B cell (primary cell): ENCODE measurements at regions not wholly inside any gene's neighbourhood (a gene's known extent, or its start where the extent isn't known, plus 50 kb on each side); places are given as distances from the start of the nearest gene placed in this dataset.

Experiments used
- ATAC-seq: fragments of 200-7000 bp; cut with Tn5 transposase; one replicate; pipeline ENCODE4 v1.10.0; 2021; ENCODE audit warnings: low read depth, mild to moderate bottlenecking, moderate number of reproducible peaks, moderate library complexity
- CTCF ChIA-PET: fragments of 350-600 bp; sonication (Branson Sonifier 250); formaldehyde crosslinking; loops from one replicate; lab custom pipeline; 2021; ENCODE audit warnings: antibody characterized with exemption, inconsistent platforms; lab: Charles Lee
- POLR2A ChIA-PET: fragments of 350-600 bp; sonication (Branson Sonifier 250); formaldehyde crosslinking; loops from one replicate; lab custom pipeline; 2021; ENCODE audit warnings: antibody characterized with exemption; lab: Charles Lee
- DNase-seq: peaks from one replicate; pipeline ENCODE4 v3.0.0; 2013
- H2AFZ ChIP-seq: 2 replicates; pipeline ENCODE4 v1.6.1; 2012; ENCODE audit warnings: mild to moderate bottlenecking, low read depth, low read length; ENCODE audit not compliant: insufficient read depth, poor library complexity, severe bottlenecking
- H3K27ac ChIP-seq, 2 donors: 1 replicate in 1 of 2; 2 replicates in 1 of 2; pipeline ENCODE4 v1.5.1; 2012 to 2013; ENCODE audit warnings: low read length in 2 of 2, mild to moderate bottlenecking in 2 of 2, moderate library complexity in 1 of 2
- H3K27me3 ChIP-seq, 4 experiments: fragments of 200-600 bp in 1 of 4; sonication (generic) in 1 of 4; replicated peaks in 1 of 4; 1 replicate in 2 of 4; 2 replicates in 2 of 4; pipeline versions ENCODE4 v1.6.1 to v1.7.0; 2013 to 2016; ENCODE audit warnings: low read length in 3 of 4, mild to moderate bottlenecking in 2 of 4, mixed read lengths in 1 of 4, moderate library complexity in 1 of 4; ENCODE audit not compliant: insufficient read depth in 4 of 4, control insufficient read depth in 3 of 4; ENCODE audit errors: control extremely low read depth in 1 of 4
- H3K36me3 ChIP-seq, 2 experiments: replicated peaks in 1 of 2; 1 replicate in 1 of 2; 2 replicates in 1 of 2; pipeline versions ENCODE4 v1.6.1 to v1.7.1; 2013; ENCODE audit warnings: low read length in 1 of 2; ENCODE audit not compliant: insufficient read depth in 2 of 2, control insufficient read depth in 1 of 2; ENCODE audit errors: control extremely low read depth in 1 of 2, extremely low read depth in 1 of 2
- H3K4me1 ChIP-seq, 2 donors: fragments of 200-600 bp in 1 of 2; sonication (generic) in 1 of 2; 1 replicate in 1 of 2; 2 replicates in 1 of 2; pipeline versions ENCODE4 v1.5.1 to v1.6.1; 2013 to 2017; ENCODE audit warnings: low read length in 2 of 2; ENCODE audit not compliant: control insufficient read depth in 2 of 2, insufficient read depth in 2 of 2
- H3K4me2 ChIP-seq: replicated peaks from 2 replicates; pipeline ENCODE3; 2012; ENCODE audit warnings: mild to moderate bottlenecking, low read depth, low read length; ENCODE audit not compliant: poor library complexity, severe bottlenecking
- H3K4me3 ChIP-seq, 5 experiments: fragments of 200-600 bp in 1 of 5; sonication (generic) in 1 of 5; 1 replicate in 3 of 5; 2 replicates in 2 of 5; pipeline versions ENCODE4 v1.5.1 to v1.7.0; 2011 to 2016; ENCODE audit warnings: low read length in 4 of 5, mild to moderate bottlenecking in 4 of 5, low read depth in 2 of 5, control low read depth in 1 of 5, moderate library complexity in 1 of 5; ENCODE audit not compliant: insufficient read depth in 1 of 5; ENCODE audit errors: control extremely low read depth in 1 of 5, extremely low read depth in 1 of 5
- H3K79me2 ChIP-seq: fragments of 200-600 bp; sonication (generic); one replicate; pipeline ENCODE4 v1.6.0; 2016; ENCODE audit warnings: low read length; ENCODE audit not compliant: control insufficient read depth, insufficient read depth
- H3K9ac ChIP-seq: fragments of 200-600 bp; sonication (generic); 2 replicates; pipeline ENCODE4 v1.6.1; 2017; ENCODE audit warnings: mild to moderate bottlenecking, low read length, moderate library complexity
- H3K9me3 ChIP-seq, 3 donors: one replicate each; pipeline versions ENCODE4 v1.6.1 to v1.7.1; 2013; ENCODE audit warnings: low read length in 2 of 3; ENCODE audit not compliant: control insufficient read depth in 2 of 3, insufficient read depth in 1 of 3; ENCODE audit errors: control extremely low read depth in 1 of 3
- H4K20me1 ChIP-seq: 2 replicates; pipeline ENCODE4 v1.6.0; 2012; ENCODE audit warnings: mild to moderate bottlenecking, low read length; ENCODE audit not compliant: insufficient read depth, control insufficient read depth, poor library complexity, severe bottlenecking
- H3K27ac Mint-ChIP-seq: one replicate; pipeline ENCODE4 v1.8.0; 2021; ENCODE audit warnings: mixed read lengths
- H3K27me3 Mint-ChIP-seq: one replicate; pipeline ENCODE4 v1.8.0; 2021; ENCODE audit warnings: mixed read lengths
- H3K4me1 Mint-ChIP-seq: one replicate; pipeline ENCODE4 v1.8.0; 2021; ENCODE audit warnings: mixed read lengths
- H3K4me3 Mint-ChIP-seq: one replicate; pipeline ENCODE4 v1.8.0; 2021; ENCODE audit warnings: mixed read lengths
- H3K9me3 Mint-ChIP-seq: one replicate; pipeline ENCODE4 v1.8.0; 2022; ENCODE audit warnings: mixed read lengths; ENCODE audit not compliant: insufficient read depth
- CTCF ChIP-seq: fragments of 200-600 bp; IDR thresholded peaks from one replicate; pipeline ENCODE4 v1.8.0; 2022; ENCODE audit warnings: antibody characterized with exemption, mild to moderate bottlenecking
- EZH2 ChIP-seq: IDR thresholded peaks from 2 replicates; pipeline ENCODE4 v1.6.1; 2012; ENCODE audit warnings: borderline replicate concordance, low read depth, mild to moderate bottlenecking, moderate library complexity, low read length; ENCODE audit not compliant: insufficient read depth, poor library complexity, severe bottlenecking
- WGBS: methylation state at CpG from one replicate; pipeline ENCODE4 v1.1.5; 2013; ENCODE audit warnings: missing lambda C conversion rate; ENCODE audit not compliant: insufficient coverage; 5-methylcytosine and 5-hydroxymethylcytosine counted together
- intact Hi-C: fragments of 100-400 bp; cut with micrococcal nuclease; formaldehyde crosslinking; loops from one replicate; pipeline ENCODE4 v1.10.0; 2022

DNA sequence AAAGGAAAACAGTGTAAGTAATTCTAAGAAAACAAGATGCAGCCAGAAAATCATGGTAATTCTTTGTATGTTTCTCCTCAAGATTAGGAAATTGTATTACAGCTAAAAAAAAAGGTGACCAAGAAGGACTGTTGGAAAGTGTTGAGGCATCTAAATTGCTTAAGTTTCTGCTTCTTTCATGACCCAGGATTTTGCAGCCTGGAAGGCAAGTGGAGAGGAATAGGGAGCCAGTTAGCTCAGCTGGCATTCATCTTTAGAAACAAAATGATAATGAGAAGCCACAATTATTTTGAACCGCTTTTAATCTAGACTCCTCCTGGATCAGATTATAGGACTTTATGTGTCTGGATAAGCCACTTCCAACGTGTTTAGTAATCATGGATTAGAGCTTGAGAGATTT is 56.8 kb upstream of the TMEM229A start:
- Mint-ChIP-seq H3K27ac (no peak overlapping the region), H3K9me3 (no peaks in the 10 kb centered on the region), H3K4me1 (no peaks in the 10 kb centered on the region), H3K4me3 (no peak overlapping the region), H3K27me3 (no peaks in the 10 kb centered on the region)
- no peak overlapping the region for H2AFZ ChIP-seq
- intact Hi-C loops = no loop called here
- CTCF ChIA-PET = no interaction called here
- no peaks in the 10 kb centered on the region for H3K36me3 ChIP-seq
- WGBS = no CpG with 5 or more reads among the region's 2 CpGs
- no peaks in the 10 kb centered on the region for H4K20me1 ChIP-seq
- DNase-seq (no peak), ATAC-seq (no peak)
- no peaks in the 10 kb centered on the region for H3K4me1 ChIP-seq
- H3K9me3 ChIP-seq = no peaks in the 10 kb centered on the region
- H3K9ac ChIP-seq = no peak overlapping the region
- no peak overlapping the region for H3K27ac ChIP-seq
- H3K79me2 ChIP-seq = no peaks in the 10 kb centered on the region
- POLR2A ChIA-PET = no interaction called here
- no peak overlapping the region for H3K4me2 ChIP-seq
- no peak overlapping the region for H3K4me3 ChIP-seq
- no peaks in the 10 kb centered on the region for H3K27me3 ChIP-seq
- TF ChIP-seq EZH2 (no peak), CTCF (no peak)

DNA sequence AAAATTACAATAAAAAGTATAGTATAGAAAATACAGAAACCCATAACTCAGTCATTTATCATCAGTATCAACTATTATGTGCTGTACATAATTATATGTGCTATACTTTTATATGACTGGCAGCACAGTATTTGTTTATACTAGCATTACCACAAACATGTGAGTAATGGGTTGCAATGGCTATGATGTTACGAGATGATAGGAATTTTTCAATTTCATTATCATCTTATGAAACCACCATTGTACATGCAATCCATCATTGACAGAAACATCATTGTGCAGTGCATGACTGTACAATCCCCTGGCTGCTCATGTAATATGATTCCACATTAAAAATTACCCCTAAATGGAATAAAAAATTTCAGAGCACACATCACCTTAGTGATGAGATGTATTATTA is 55.7 kb upstream of the TMEM229A start:
- CTCF ChIA-PET = no interaction called here
- Histone ChIP-seq H3K27ac (no peak overlapping the region), H3K79me2 (no peaks in the 10 kb centered on the region), H4K20me1 (no peaks in the 10 kb centered on the region), H3K9me3 (no peaks in the 10 kb centered on the region), H3K27me3 (no peaks in the 10 kb centered on the region), H2AFZ (no peak overlapping the region), H3K9ac (no peak overlapping the region), H3K4me1 (no peaks in the 10 kb centered on the region), H3K36me3 (no peaks in the 10 kb centered on the region), H3K4me2 (no peak overlapping the region), H3K4me3 (no peak overlapping the region)
- intact Hi-C loops = no loop called here
- Mint-ChIP-seq H3K27ac (no peak overlapping the region), H3K4me3 (no peak overlapping the region), H3K27me3 (no peaks in the 10 kb centered on the region), H3K4me1 (no peaks in the 10 kb centered on the region), H3K9me3 (no peaks in the 10 kb centered on the region)
- no peak for DNase-seq
- no peak for TF ChIP-seq CTCF
- no peak for TF ChIP-seq EZH2
- no CpG with 5 or more reads among the region's 1 CpG for WGBS
- POLR2A ChIA-PET = no interaction called here
- ATAC-seq = no peak
